Naive B cell (primary cell): ENCODE measurements at regions not wholly inside any gene's neighbourhood (a gene's known extent, or its start where the extent isn't known, plus 50 kb on each side); places are given as distances from the start of the nearest gene placed in this dataset.

Experiments
- ATAC-seq, 2 donors: fragments of 150-1000 bp; cut with Tn5 transposase; 2 replicates each; pipeline ENCODE4 v1.10.0; 2021; ENCODE audit warnings: low read depth in 2 of 2, mild to moderate bottlenecking in 2 of 2, moderate library complexity in 2 of 2
- DNase-seq: peaks from one replicate; pipeline ENCODE4 v3.0.0; 2022
- H3K27ac Mint-ChIP-seq, 6 donors: one replicate each; pipeline ENCODE4 v1.8.0; 2020 to 2022; ENCODE audit warnings: mild to moderate bottlenecking in 6 of 6, mixed read lengths in 6 of 6, moderate library complexity in 5 of 6, inconsistent platforms in 2 of 6
- H3K27me3 Mint-ChIP-seq, 3 donors: one replicate each; pipeline ENCODE4 v1.8.0; 2021 to 2022; ENCODE audit warnings: mixed read lengths in 3 of 3, mild to moderate bottlenecking in 1 of 3
- H3K36me3 Mint-ChIP-seq, 2 donors: one replicate each; pipeline ENCODE4 v1.8.0; 2020 to 2022; ENCODE audit warnings: mixed read lengths in 2 of 2, inconsistent platforms in 1 of 2, mild to moderate bottlenecking in 1 of 2
- H3K4me1 Mint-ChIP-seq, 3 donors: one replicate each; pipeline ENCODE4 v1.8.0; 2020 to 2022; ENCODE audit warnings: mixed read lengths in 3 of 3, inconsistent platforms in 1 of 3, mild to moderate bottlenecking in 1 of 3, moderate library complexity in 1 of 3
- H3K4me3 Mint-ChIP-seq, 8 donors: one replicate each; pipeline ENCODE4 v1.8.0; 2020 to 2022; ENCODE audit warnings: mild to moderate bottlenecking in 8 of 8, mixed read lengths in 8 of 8, moderate library complexity in 8 of 8, inconsistent platforms in 2 of 8
- H3K9me3 Mint-ChIP-seq, 7 donors: one replicate each; pipeline ENCODE4 v1.8.0; 2020 to 2022; ENCODE audit warnings: mixed read lengths in 7 of 7, mild to moderate bottlenecking in 5 of 7, inconsistent platforms in 2 of 7, moderate library complexity in 1 of 7

GRCh38 chr3:102617381-102617780 lies 182.6 kb downstream of the ZPLD1 start:
- no peak overlapping the region for H3K27ac Mint-ChIP-seq
- no peak overlapping the region for H3K4me3 Mint-ChIP-seq
- no peaks in the 10 kb centered on the region for H3K4me1 Mint-ChIP-seq
- H3K27me3 Mint-ChIP-seq, result peaks cover 0 to 14% (median 4%) of the 10 kb centered on the region in 3 donors
- peaks cover 0 to 6% (median 2%) of the 10 kb centered on the region in 7 donors for H3K9me3 Mint-ChIP-seq
- ATAC-seq (no peak), DNase-seq (no peak)
- no peaks in the 10 kb centered on the region for H3K36me3 Mint-ChIP-seq

- H3K9me3 Mint-ChIP-seq, result peaks cover 0 to 10% (median 0%) of the 10 kb centered on the region in 7 donors
- no peak overlapping the region for H3K4me3 Mint-ChIP-seq
- H3K27me3 Mint-ChIP-seq, result peaks cover 0 to 14% (median 4%) of the 10 kb centered on the region in 3 donors
- ATAC-seq, result no peak
- no peak for DNase-seq
- H3K36me3 Mint-ChIP-seq, result no peaks in the 10 kb centered on the region
- no peak overlapping the region for H3K27ac Mint-ChIP-seq
- no peaks in the 10 kb centered on the region for H3K4me1 Mint-ChIP-seq
These were observed 184.5 kb downstream of the ZPLD1 start for GRCh38 chr3:102619361-102619760.

GRCh38 chr3:102629943-102630342 lies 195.1 kb downstream of the ZPLD1 start:
- Mint-ChIP-seq H3K36me3 (no peaks in the 10 kb centered on the region), H3K4me3 (no peak overlapping the region), H3K4me1 (no peaks in the 10 kb centered on the region), H3K27ac (no peak overlapping the region), H3K27me3 (no peaks in the 10 kb centered on the region), H3K9me3 (peaks cover 0 to 7% (median 3%) of the 10 kb centered on the region in 7 donors)
- ATAC-seq (no peak), DNase-seq (no peak)

GRCh38 chr3:102630531-102630930 lies 195.7 kb downstream of the ZPLD1 start:
- Mint-ChIP-seq H3K4me3 (no peak overlapping the region), H3K9me3 (peaks cover 0 to 7% (median 3%) of the 10 kb centered on the region in 7 donors), H3K36me3 (no peaks in the 10 kb centered on the region), H3K27me3 (no peaks in the 10 kb centered on the region), H3K27ac (no peak overlapping the region), H3K4me1 (no peaks in the 10 kb centered on the region)
- no peak for ATAC-seq
- DNase-seq, result no peak

GRCh38 chr3:102643546-102643945 lies 208.7 kb downstream of the ZPLD1 start:
- no peaks in the 10 kb centered on the region for H3K36me3 Mint-ChIP-seq
- H3K27ac Mint-ChIP-seq, result no peak overlapping the region
- peaks cover 0 to 9% (median 3%) of the 10 kb centered on the region in 3 donors for H3K27me3 Mint-ChIP-seq
- ATAC-seq, result no peak
- H3K4me1 Mint-ChIP-seq, result no peaks in the 10 kb centered on the region
- H3K4me3 Mint-ChIP-seq, result no peak overlapping the region
- DNase-seq, result no peak
- peaks cover 0 to 6% (median 2%) of the 10 kb centered on the region in 7 donors for H3K9me3 Mint-ChIP-seq

GRCh38 chr3:102646557-102646956 lies 211.7 kb downstream of the ZPLD1 start:
- H3K27ac Mint-ChIP-seq, result no peak overlapping the region
- H3K36me3 Mint-ChIP-seq, result no peaks in the 10 kb centered on the region
- ATAC-seq (no peak), DNase-seq (no peak)
- peaks cover 0 to 19% (median 8%) of the 10 kb centered on the region in 3 donors for H3K27me3 Mint-ChIP-seq
- H3K4me1 Mint-ChIP-seq, result no peaks in the 10 kb centered on the region
- H3K9me3 Mint-ChIP-seq, result peaks cover 0 to 6% (median 2%) of the 10 kb centered on the region in 7 donors
- H3K4me3 Mint-ChIP-seq, result no peak overlapping the region

GRCh38 chr3:102660653-102661052 lies 225.8 kb downstream of the ZPLD1 start:
- Mint-ChIP-seq H3K27me3 (peaks cover 9 to 24% (median 21%) of the 10 kb centered on the region in 3 donors), H3K4me3 (no peak overlapping the region), H3K9me3 (peaks cover 0 to 3% (median 0%) of the 10 kb centered on the region in 7 donors), H3K36me3 (no peaks in the 10 kb centered on the region), H3K27ac (no peak overlapping the region), H3K4me1 (no peaks in the 10 kb centered on the region)
- no peak for DNase-seq
- ATAC-seq, result no peak

GRCh38 chr3:102661707-102662497 lies 227.1 kb downstream of the ZPLD1 start:
- no peak for ATAC-seq
- Mint-ChIP-seq H3K27ac (no peak overlapping the region), H3K4me3 (no peak overlapping the region), H3K36me3 (no peaks in the 10 kb centered on the region), H3K4me1 (no peaks in the 10 kb centered on the region), H3K9me3 (peaks cover 0 to 3% (median 0%) of the 10 kb centered on the region in 7 donors), H3K27me3 (peaks cover 12 to 28% (median 24%) of the 10 kb centered on the region in 3 donors)
- DNase-seq, result no peak

GRCh38 chr3:102662498-102662772 lies 227.6 kb downstream of the ZPLD1 start:
- no peak for DNase-seq
- H3K27me3 Mint-ChIP-seq, result peaks cover 17 to 33% (median 30%) of the 10 kb centered on the region in 3 donors

GRCh38 chr3:102664126-102664525 lies 229.3 kb downstream of the ZPLD1 start:
- Mint-ChIP-seq H3K9me3 (no peaks in the 10 kb centered on the region), H3K4me3 (no peak overlapping the region), H3K4me1 (no peaks in the 10 kb centered on the region), H3K27me3 (peaks cover 30 to 41% (median 30%) of the 10 kb centered on the region in 3 donors), H3K27ac (no peak overlapping the region), H3K36me3 (no peaks in the 10 kb centered on the region)
- ATAC-seq (no peak), DNase-seq (no peak)

More at GRCh38 chr3:102662498-102662772, 227.6 kb downstream of the ZPLD1 start:
- H3K4me1 Mint-ChIP-seq, result no peaks in the 10 kb centered on the region
- no peaks in the 10 kb centered on the region for H3K36me3 Mint-ChIP-seq
- no peak overlapping the region for H3K27ac Mint-ChIP-seq
- peaks cover 0 to 3% (median 0%) of the 10 kb centered on the region in 7 donors for H3K9me3 Mint-ChIP-seq
- no peak for ATAC-seq
- no peak overlapping the region for H3K4me3 Mint-ChIP-seq

GRCh38 chr3:102665183-102665582 lies 230.4 kb downstream of the ZPLD1 start:
- Mint-ChIP-seq H3K27ac (no peak overlapping the region), H3K36me3 (no peaks in the 10 kb centered on the region), H3K9me3 (no peaks in the 10 kb centered on the region), H3K4me1 (no peaks in the 10 kb centered on the region), H3K27me3 (peaks cover 28 to 45% (median 32%) of the 10 kb centered on the region in 3 donors), H3K4me3 (no peak overlapping the region)
- ATAC-seq, result no peak
- no peak for DNase-seq

- Mint-ChIP-seq H3K4me1 (no peaks in the 10 kb centered on the region), H3K27ac (no peak overlapping the region), H3K36me3 (no peaks in the 10 kb centered on the region), H3K27me3 (peaks cover 28 to 41% (median 32%) of the 10 kb centered on the region in 3 donors), H3K4me3 (no peak overlapping the region), H3K9me3 (no peaks in the 10 kb centered on the region)
- no peak for DNase-seq
- ATAC-seq, result no peak
These were observed 233.4 kb downstream of the ZPLD1 start for GRCh38 chr3:102668247-102668646.

- peaks cover 0 to 2% (median 0%) of the 10 kb centered on the region in 3 donors for H3K4me1 Mint-ChIP-seq
- no peaks in the 10 kb centered on the region for H3K9me3 Mint-ChIP-seq
- H3K27ac Mint-ChIP-seq, result no peak overlapping the region
- ATAC-seq, result no peak
- no peaks in the 10 kb centered on the region for H3K36me3 Mint-ChIP-seq
- DNase-seq, result no peak
- H3K27me3 Mint-ChIP-seq, result peaks cover 9 to 35% (median 23%) of the 10 kb centered on the region in 3 donors
- no peak overlapping the region for H3K4me3 Mint-ChIP-seq
These were observed 236.2 kb downstream of the ZPLD1 start for GRCh38 chr3:102670986-102671385.

GRCh38 chr3:102672305-102672704 lies 237.5 kb downstream of the ZPLD1 start:
- Mint-ChIP-seq H3K4me3 (no peak overlapping the region), H3K36me3 (no peaks in the 10 kb centered on the region), H3K27me3 (peaks cover 3 to 28% (median 16%) of the 10 kb centered on the region in 3 donors), H3K27ac (no peak overlapping the region), H3K9me3 (no peaks in the 10 kb centered on the region), H3K4me1 (peaks cover 0 to 2% (median 0%) of the 10 kb centered on the region in 3 donors)
- ATAC-seq (no peak), DNase-seq (no peak)
